ENCODE measurements at regions not wholly inside any gene's neighbourhood (a gene's known extent, or its start where the extent isn't known, plus 50 kb on each side); places are given as distances from the start of the nearest gene placed in this dataset.

DNA sequence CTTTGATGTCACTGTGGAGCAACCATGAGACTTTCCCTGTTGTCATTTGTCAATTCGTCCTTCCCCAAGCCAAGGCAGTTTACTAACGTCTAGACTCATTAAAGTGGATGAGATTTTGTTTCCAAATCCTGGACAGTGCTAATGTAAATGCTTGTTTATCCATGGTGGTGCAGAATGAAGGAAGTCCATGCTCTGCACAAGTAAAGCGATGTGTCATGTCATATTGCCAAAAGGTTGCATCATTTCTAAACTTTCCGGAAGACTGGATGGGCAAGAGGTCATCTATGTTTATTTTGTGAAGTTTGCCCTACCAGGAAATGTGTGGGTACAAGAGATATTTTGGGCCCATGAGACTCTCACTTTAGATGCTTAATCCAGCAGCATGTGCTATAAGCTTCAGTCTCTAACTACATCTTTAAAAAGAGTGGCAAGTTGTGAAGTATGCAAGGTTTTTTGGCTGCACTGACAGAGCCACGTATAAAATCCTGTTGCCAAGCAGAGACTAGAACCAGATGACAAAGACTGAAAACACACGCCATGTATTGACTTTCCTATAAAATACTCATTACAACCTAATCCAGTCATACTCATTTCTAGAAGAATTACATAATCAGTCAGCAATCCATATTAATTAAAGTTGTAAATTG lies 72.1 kb upstream of the FNDC3B start:
- H3K36me3 ChIP-seq = no peaks in the 10 kb centered on the region
- H3K27me3 ChIP-seq = no peaks in the 10 kb centered on the region
- H3K4me3 ChIP-seq = no peak overlapping the region
- DNase-seq = no peak
- no peaks in the 10 kb centered on the region for H3K4me1 ChIP-seq
- no peak for TF ChIP-seq POLR2A (IDR thresholded peaks at IDR 0.05)
- TF ChIP-seq, protein P1, sequence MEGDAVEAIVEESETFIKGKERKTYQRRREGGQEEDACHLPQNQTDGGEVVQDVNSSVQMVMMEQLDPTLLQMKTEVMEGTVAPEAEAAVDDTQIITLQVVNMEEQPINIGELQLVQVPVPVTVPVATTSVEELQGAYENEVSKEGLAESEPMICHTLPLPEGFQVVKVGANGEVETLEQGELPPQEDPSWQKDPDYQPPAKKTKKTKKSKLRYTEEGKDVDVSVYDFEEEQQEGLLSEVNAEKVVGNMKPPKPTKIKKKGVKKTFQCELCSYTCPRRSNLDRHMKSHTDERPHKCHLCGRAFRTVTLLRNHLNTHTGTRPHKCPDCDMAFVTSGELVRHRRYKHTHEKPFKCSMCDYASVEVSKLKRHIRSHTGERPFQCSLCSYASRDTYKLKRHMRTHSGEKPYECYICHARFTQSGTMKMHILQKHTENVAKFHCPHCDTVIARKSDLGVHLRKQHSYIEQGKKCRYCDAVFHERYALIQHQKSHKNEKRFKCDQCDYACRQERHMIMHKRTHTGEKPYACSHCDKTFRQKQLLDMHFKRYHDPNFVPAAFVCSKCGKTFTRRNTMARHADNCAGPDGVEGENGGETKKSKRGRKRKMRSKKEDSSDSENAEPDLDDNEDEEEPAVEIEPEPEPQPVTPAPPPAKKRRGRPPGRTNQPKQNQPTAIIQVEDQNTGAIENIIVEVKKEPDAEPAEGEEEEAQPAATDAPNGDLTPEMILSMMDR (IDR thresholded peaks at IDR 0.05) = no peak
- H3K27ac ChIP-seq = no peak overlapping the region
- no peaks in the 10 kb centered on the region for H3K9me3 ChIP-seq

DNA sequence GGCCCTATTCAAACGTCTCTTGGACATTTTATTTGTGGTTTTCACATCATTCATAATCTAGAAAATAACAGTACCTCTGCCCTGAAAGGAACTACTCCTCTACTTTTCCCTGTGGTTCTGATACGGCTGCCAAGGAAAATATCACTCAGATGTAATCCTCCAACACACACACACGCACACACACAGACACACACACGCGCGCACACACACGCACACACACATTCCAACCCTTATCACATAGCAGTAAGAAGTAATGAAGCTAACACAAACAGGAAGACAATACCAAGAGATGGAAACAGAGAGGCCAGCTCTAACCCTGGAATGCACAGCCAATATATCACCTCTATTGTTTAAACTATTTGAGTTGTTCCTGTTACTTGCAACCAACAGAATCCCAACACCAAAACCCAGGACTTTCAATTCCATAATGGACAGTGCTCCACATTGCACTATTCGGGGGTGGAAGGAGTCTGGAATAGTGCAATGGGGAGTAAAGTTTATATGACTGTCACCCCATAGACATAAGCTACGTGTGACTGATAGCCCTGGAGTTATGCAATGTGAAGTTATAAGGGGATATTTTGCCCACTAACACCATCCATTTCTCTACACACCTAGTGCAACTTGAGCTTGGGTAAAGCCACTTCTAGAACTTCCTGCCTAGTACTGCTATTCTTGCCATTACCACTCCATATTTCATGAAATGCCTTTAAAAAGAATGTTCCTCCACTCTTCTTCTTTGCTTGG lies 71.3 kb upstream of the FNDC3B start:
- no peaks in the 10 kb centered on the region for H3K36me3 ChIP-seq
- no peaks in the 10 kb centered on the region for H3K27me3 ChIP-seq
- no peak overlapping the region for H3K27ac ChIP-seq
- no peak for DNase-seq
- H3K9me3 ChIP-seq = no peaks in the 10 kb centered on the region
- no peaks in the 10 kb centered on the region for H3K4me1 ChIP-seq
- TF ChIP-seq, protein P1 (IDR thresholded peaks at IDR 0.05) = no peak
- TF ChIP-seq POLR2A (IDR thresholded peaks at IDR 0.05) = no peak
- no peak overlapping the region for H3K4me3 ChIP-seq

DNA sequence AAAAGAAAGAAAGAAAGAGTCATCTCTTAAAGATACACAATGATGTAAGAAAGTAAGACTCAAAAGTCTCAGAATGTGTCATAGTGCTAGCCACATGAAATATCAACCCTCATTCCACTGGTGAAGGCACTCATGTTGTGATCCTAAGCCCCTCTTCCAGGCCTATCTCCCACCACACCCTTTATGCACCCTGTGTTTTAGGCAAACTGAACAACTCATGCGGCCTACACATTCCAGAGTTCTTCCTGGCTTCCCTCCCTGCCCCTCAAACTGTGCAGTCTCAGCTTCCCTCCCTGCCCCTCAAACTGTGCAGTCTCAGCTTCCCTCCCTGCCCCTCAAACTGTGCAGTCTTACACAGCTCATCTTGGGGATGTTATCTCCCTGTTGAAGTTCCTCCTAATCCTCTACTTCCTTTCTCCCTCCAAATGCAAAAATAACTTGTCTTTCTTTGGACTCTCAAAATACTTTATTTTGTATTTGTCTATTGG lies 69.0 kb upstream of the FNDC3B start:
- Histone ChIP-seq H3K36me3 (no peaks in the 10 kb centered on the region), H3K27ac (no peak overlapping the region), H3K27me3 (no peaks in the 10 kb centered on the region), H3K9me3 (no peaks in the 10 kb centered on the region), H3K4me3 (no peak overlapping the region), H3K4me1 (no peaks in the 10 kb centered on the region)
- DNase-seq = no peak
- TF ChIP-seq, protein P1 (IDR thresholded peaks at IDR 0.05) = no peak
- TF ChIP-seq POLR2A (IDR thresholded peaks at IDR 0.05) = no peak

DNA sequence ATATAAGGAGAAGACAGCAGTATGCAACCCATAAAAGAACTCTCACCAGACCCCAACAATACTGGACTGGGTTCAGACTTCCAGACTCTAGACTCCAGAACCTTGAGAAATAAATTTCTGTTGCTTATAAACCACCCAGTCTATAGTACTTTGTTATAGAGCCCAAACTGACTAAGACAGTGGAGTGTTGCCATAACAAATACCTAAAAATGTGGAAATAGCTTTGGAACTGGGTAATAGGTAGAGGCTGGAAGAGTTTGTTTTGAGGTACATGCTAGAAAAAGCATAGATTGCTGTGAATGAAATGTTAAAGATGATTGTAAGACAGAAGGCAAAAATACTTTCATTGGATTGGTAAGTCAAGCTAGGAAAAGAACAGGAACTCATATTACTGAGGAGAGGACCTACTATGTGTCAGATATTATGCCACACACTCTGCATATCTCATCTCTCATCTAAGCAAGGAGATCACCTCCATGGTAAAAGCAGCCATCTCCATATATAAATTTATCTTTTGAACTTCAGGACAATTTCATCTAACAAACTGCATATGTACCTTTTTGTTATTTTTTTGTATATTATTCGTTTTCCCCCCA lies 67.4 kb upstream of the FNDC3B start:
- Histone ChIP-seq H3K36me3 (no peaks in the 10 kb centered on the region), H3K27me3 (no peaks in the 10 kb centered on the region), H3K4me3 (no peak overlapping the region), H3K4me1 (no peaks in the 10 kb centered on the region), H3K27ac (no peak overlapping the region), H3K9me3 (no peaks in the 10 kb centered on the region)
- DNase-seq = no peak
- TF ChIP-seq, protein P1 (IDR thresholded peaks at IDR 0.05) = no peak
- no peak for TF ChIP-seq POLR2A (IDR thresholded peaks at IDR 0.05)

DNA sequence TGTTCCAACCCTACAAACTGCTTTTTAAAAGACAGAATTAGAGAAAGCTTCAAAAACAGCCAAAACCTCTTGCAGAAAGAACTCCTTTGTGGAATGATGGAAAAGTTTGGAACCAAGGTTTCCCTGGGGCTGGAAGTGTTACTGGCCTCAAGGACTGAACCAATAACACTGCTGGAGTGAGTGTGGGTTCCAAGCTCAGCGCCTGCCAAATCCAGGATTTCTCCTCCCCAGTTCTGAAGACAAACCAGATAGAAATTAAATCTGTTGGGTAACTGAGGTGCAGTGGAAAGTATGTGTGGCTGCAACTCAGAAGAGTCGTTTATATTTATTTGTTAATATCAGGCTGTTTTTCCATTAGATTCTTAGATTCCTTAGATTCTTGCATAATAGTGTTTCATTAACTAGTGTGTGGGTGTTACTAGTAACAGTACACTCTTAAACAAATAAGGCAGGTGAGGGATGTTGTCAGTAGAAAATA lies 66.5 kb upstream of the FNDC3B start:
- H3K27ac ChIP-seq = no peak overlapping the region
- no peak overlapping the region for H3K4me3 ChIP-seq
- no peak for TF ChIP-seq POLR2A (IDR thresholded peaks at IDR 0.05)
- TF ChIP-seq, protein P1 (IDR thresholded peaks at IDR 0.05) = no peak

More for the DNA sequence above, 66.5 kb upstream of the FNDC3B start:
- no peaks in the 10 kb centered on the region for H3K4me1 ChIP-seq
- no peaks in the 10 kb centered on the region for H3K9me3 ChIP-seq
- H3K36me3 ChIP-seq = no peaks in the 10 kb centered on the region
- no peak for DNase-seq
- H3K27me3 ChIP-seq = no peaks in the 10 kb centered on the region

All from Peyer's patch (tissue), 4 donors.